Mammary epithelial cell (primary cell): ENCODE measurements at regions not wholly inside any gene's neighbourhood (a gene's known extent, or its start where the extent isn't known, plus 50 kb on each side); places are given as distances from the start of the nearest gene placed in this dataset.

Source experiments
- EZH2 ChIP-seq: IDR thresholded peaks from 2 replicates; pipeline ENCODE4 v1.6.1; 2012; ENCODE audit warnings: low read length, inconsistent platforms, borderline replicate concordance
- TF ChIP-seq, protein P1 (sequence below), 2 donors: IDR thresholded peaks in 1 of 2; conservative IDR thresholded peaks in 1 of 2; 2 replicates each; pipeline ENCODE4 v1.5.1; 2011 to 2012; ENCODE audit warnings: inconsistent platforms in 2 of 2, low read length in 2 of 2, mild to moderate bottlenecking in 2 of 2, control low read depth in 1 of 2, low read depth in 1 of 2; ENCODE audit not compliant: insufficient read depth in 1 of 2; ENCODE audit errors: extremely low read depth in 1 of 2

DNA sequence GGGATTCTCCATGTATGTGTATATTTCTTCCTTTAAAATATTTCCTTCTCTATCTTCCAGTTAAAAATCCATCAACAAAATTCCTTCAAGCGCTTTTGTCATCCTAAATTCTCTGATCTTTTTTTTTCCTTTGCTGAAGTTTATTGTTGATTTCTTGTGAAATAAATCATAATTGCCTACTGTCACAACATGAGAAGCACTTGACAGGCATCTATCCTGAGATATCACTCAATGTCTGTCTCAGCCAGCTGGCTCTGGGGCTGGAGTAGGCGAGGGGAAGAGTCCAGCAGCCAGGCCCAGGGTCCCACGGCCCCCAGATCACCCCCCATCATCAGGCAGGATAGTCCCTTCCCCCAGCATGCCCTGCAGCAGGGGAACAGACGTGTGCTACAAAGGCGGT, 109.0 kb upstream of the TLE3 start:
- TF ChIP-seq, protein P1, sequence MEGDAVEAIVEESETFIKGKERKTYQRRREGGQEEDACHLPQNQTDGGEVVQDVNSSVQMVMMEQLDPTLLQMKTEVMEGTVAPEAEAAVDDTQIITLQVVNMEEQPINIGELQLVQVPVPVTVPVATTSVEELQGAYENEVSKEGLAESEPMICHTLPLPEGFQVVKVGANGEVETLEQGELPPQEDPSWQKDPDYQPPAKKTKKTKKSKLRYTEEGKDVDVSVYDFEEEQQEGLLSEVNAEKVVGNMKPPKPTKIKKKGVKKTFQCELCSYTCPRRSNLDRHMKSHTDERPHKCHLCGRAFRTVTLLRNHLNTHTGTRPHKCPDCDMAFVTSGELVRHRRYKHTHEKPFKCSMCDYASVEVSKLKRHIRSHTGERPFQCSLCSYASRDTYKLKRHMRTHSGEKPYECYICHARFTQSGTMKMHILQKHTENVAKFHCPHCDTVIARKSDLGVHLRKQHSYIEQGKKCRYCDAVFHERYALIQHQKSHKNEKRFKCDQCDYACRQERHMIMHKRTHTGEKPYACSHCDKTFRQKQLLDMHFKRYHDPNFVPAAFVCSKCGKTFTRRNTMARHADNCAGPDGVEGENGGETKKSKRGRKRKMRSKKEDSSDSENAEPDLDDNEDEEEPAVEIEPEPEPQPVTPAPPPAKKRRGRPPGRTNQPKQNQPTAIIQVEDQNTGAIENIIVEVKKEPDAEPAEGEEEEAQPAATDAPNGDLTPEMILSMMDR (conservative IDR thresholded peaks at IDR 0.05 in 1 of 2, IDR thresholded peaks at IDR 0.05 in 1 of 2; ENCODE audit: extremely low read depth in 1 of 2, insufficient read depth in 1 of 2, low read depth in 1 of 2, low read length in 2 of 2), result no peak
- TF ChIP-seq EZH2, result no peak
